Large intestine (tissue), 3 donors: ENCODE measurements at regions not wholly inside any gene's neighbourhood (a gene's known extent, or its start where the extent isn't known, plus 50 kb on each side); places are given as distances from the start of the nearest gene placed in this dataset.

Source experiments
- DNase-seq, 2 donors: peaks; one replicate each; pipeline versions ENCODE4 v3.0.0 to v3.0.0-alpha.2; 2013
- H3K27ac ChIP-seq: one replicate; pipeline ENCODE4 v1.5.1; 2013; ENCODE audit warnings: low read length
- H3K27me3 ChIP-seq: 2 replicates; pipeline ENCODE4 v1.6.1; 2013; ENCODE audit warnings: low read length; ENCODE audit not compliant: control insufficient read depth, insufficient read depth
- H3K36me3 ChIP-seq: 2 replicates; pipeline ENCODE4 v1.6.1; 2013; ENCODE audit warnings: low read length; ENCODE audit not compliant: control insufficient read depth, insufficient read depth
- H3K4me1 ChIP-seq: one replicate; pipeline ENCODE4 v1.6.1; 2013; ENCODE audit warnings: low read length; ENCODE audit not compliant: control insufficient read depth, insufficient read depth
- H3K4me3 ChIP-seq: one replicate; pipeline ENCODE4 v1.5.1; 2013; ENCODE audit warnings: low read length
- H3K9me3 ChIP-seq: one replicate; pipeline ENCODE4 v1.6.1; 2013; ENCODE audit warnings: mild to moderate bottlenecking, low read depth, low read length, moderate library complexity; ENCODE audit not compliant: control insufficient read depth
- WGBS: methylation state at CpG from one replicate; pipeline ENCODE4 v1.1.5; 2013; ENCODE audit warnings: low lambda C conversion rate; ENCODE audit not compliant: insufficient coverage; 5-methylcytosine and 5-hydroxymethylcytosine counted together

- Histone ChIP-seq H3K9me3 (no peaks in the 10 kb centered on the region), H3K36me3 (no peaks in the 10 kb centered on the region), H3K4me1 (no peaks in the 10 kb centered on the region), H3K27ac (no peak overlapping the region), H3K27me3 (no peaks in the 10 kb centered on the region), H3K4me3 (no peak overlapping the region)
- no peak for DNase-seq
- 100% methylated on average over 3 of the region's 6 CpGs for WGBS
Observed at GRCh38 chr10:8986975-8987374, 932.5 kb downstream of the GATA3 start.

GRCh38 chr10:8987712-8988111, 933.2 kb downstream of the GATA3 start:
- Histone ChIP-seq H3K4me1 (no peaks in the 10 kb centered on the region), H3K27me3 (no peaks in the 10 kb centered on the region), H3K27ac (no peak overlapping the region), H3K4me3 (no peak overlapping the region), H3K9me3 (no peaks in the 10 kb centered on the region), H3K36me3 (no peaks in the 10 kb centered on the region)
- no peak for DNase-seq
- 50% methylated on average over 1 of the region's 1 CpG for WGBS

DNA sequence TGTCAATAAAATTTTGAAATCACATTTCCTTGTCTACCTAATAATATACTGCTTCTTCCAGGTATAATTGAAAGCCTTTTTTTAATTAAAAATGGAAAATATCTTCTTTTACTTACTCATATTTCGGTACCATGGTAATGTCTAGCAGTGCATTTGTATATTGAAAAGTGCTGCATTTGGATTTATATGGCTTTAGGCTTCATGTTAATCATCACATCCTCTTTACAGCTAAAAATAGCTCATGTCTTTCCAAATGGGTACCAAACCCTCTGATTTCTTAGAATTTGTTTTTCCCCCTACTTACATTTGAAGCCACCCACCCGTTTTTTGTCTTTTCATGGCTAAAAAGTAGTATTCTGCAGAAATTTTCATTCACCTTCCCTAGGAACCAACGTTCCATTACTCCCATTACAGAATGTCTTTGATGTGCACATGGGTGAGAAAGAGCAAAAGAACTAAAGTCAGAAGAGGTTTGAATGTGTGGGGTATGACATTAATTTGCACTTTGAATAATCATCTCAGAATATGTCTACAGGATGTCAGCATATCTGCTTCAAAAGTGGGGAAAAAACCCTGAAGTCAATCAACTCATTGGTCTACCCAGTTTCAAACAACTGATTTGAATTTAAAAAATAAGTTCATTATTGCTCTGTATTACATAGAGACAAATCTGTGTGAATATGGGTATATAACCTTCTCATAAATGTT, 935.9 kb downstream of the GATA3 start:
- H3K27me3 ChIP-seq: no peaks in the 10 kb centered on the region
- no peaks in the 10 kb centered on the region for H3K36me3 ChIP-seq
- no peaks in the 10 kb centered on the region for H3K4me1 ChIP-seq
- no peaks in the 10 kb centered on the region for H3K9me3 ChIP-seq
- 83% methylated on average over 1 of the region's 3 CpGs for WGBS
- H3K4me3 ChIP-seq: no peak overlapping the region
- H3K27ac ChIP-seq: no peak overlapping the region
- no peak for DNase-seq

DNA sequence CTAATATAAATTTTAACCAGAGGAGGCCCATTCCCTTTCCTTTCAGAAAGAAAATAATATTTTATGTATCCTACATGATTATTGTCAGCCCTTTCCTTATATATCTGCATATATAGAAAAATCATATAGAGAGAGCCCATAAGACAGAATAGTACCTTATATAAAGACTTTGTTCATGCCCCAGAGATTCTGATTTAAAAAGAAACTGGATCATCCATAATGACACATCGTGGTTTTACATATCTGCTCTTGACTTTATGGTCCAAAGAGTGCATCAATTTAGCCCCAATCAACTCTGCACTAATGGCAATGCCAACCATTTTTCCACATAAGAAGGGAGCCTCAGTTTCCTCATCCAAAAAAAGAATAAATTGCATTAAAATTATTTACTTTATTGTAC, 937.5 kb downstream of the GATA3 start:
- Histone ChIP-seq H3K4me3 (no peak overlapping the region), H3K4me1 (no peaks in the 10 kb centered on the region), H3K27me3 (no peaks in the 10 kb centered on the region), H3K36me3 (no peaks in the 10 kb centered on the region), H3K9me3 (no peaks in the 10 kb centered on the region), H3K27ac (no peak overlapping the region)
- DNase-seq: no peak
- 83% methylated on average over 1 of the region's 1 CpG for WGBS

DNA sequence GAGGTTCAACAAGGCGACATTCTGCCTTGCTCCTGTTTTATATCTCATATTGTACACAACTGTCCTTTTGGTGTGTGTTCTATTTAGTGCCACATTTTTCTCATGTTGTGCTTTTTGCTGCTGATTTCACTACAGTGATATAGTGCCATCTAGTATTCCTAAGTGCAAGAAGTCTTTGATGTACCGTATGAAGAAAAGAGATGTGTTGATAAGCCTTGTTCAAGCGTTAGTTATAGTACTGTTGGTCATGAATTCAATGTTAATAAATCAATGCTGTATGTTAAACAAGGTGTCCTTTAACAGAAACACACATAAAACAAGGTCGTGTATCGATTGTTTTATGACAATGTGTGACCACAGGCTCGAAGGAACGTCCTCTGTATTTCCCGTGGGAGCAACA, 939.4 kb downstream of the GATA3 start:
- no peaks in the 10 kb centered on the region for H3K4me1 ChIP-seq
- no peak overlapping the region for H3K4me3 ChIP-seq
- no peak overlapping the region for H3K27ac ChIP-seq
- no peaks in the 10 kb centered on the region for H3K9me3 ChIP-seq
- no peaks in the 10 kb centered on the region for H3K36me3 ChIP-seq
- no peaks in the 10 kb centered on the region for H3K27me3 ChIP-seq
- WGBS: 74% methylated on average over 3 of the region's 8 CpGs
- DNase-seq: no peak

DNA sequence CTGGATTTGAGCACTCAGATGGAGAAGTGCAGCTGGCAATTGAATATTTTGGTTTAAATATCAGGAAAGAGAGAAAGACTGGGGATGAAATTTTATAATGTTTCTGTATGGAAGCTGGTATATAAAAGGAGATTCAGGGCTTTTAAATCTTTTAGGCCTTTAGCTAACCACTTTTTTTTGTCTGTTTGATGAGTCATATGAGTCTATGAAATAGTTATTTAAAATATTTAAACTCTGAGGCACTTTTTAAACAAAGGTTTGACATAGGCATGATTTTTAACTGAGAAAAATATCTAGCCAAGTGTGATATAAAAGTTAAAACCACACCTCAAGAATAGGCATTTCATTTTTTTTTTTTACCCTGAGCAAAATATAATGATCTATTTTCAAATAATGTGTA, 944.3 kb downstream of the GATA3 start:
- Histone ChIP-seq H3K9me3 (no peaks in the 10 kb centered on the region), H3K4me1 (no peaks in the 10 kb centered on the region), H3K4me3 (no peak overlapping the region), H3K27ac (no peak overlapping the region), H3K36me3 (no peaks in the 10 kb centered on the region), H3K27me3 (no peaks in the 10 kb centered on the region)
- DNase-seq: no peak

- DNase-seq: no peak
- 96% methylated on average over 4 of the region's 4 CpGs for WGBS
- Histone ChIP-seq H3K36me3 (no peaks in the 10 kb centered on the region), H3K4me3 (no peak overlapping the region), H3K9me3 (no peaks in the 10 kb centered on the region), H3K4me1 (no peaks in the 10 kb centered on the region), H3K27me3 (no peaks in the 10 kb centered on the region), H3K27ac (no peak overlapping the region)
Observed at GRCh38 chr10:9003122-9003521, 948.6 kb downstream of the GATA3 start.

DNA sequence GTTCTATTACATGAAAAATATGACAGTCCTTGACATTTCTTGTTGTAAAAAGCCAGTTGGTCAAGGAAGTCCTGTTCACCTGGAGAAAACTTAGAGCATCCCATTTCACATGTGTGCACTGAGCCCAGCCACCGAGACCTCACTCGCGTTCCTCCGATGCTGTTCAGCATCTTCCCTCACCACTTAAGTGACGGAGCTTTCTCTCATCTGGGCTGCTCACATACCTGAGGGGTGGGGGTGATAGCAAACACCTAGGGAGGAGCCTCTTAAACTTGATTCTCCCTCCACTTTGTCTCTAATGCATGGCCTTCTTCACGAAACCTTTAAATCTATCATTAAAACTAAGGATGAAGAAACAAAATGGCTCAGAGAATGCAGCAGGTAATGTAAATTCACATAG, 950.2 kb downstream of the GATA3 start:
- DNase-seq: no peak
- no peak overlapping the region for H3K27ac ChIP-seq
- H3K4me1 ChIP-seq: no peaks in the 10 kb centered on the region
- 67% methylated on average over 1 of the region's 6 CpGs for WGBS
- no peaks in the 10 kb centered on the region for H3K9me3 ChIP-seq
- no peaks in the 10 kb centered on the region for H3K27me3 ChIP-seq
- no peak overlapping the region for H3K4me3 ChIP-seq
- H3K36me3 ChIP-seq: no peaks in the 10 kb centered on the region

- WGBS: 93% methylated on average over 2 of the region's 9 CpGs
- DNase-seq: no peak
Observed at GRCh38 chr10:9009505-9009904, 955.0 kb downstream of the GATA3 start.

GRCh38 chr10:9010093-9010492, 955.6 kb downstream of the GATA3 start:
- no peak for DNase-seq
- H3K4me3 ChIP-seq: no peak overlapping the region
- H3K27ac ChIP-seq: no peak overlapping the region
- H3K4me1 ChIP-seq: no peaks in the 10 kb centered on the region
- WGBS: no CpG with 5 or more reads among the region's 1 CpG
- no peaks in the 10 kb centered on the region for H3K27me3 ChIP-seq
- no peaks in the 10 kb centered on the region for H3K9me3 ChIP-seq
- H3K36me3 ChIP-seq: no peaks in the 10 kb centered on the region

More at GRCh38 chr10:9009505-9009904, 955.0 kb downstream of the GATA3 start:
- Histone ChIP-seq H3K9me3 (no peaks in the 10 kb centered on the region), H3K4me1 (no peaks in the 10 kb centered on the region), H3K36me3 (no peaks in the 10 kb centered on the region), H3K4me3 (no peak overlapping the region), H3K27me3 (no peaks in the 10 kb centered on the region), H3K27ac (no peak overlapping the region)

- Histone ChIP-seq H3K9me3 (no peaks in the 10 kb centered on the region), H3K4me3 (no peak overlapping the region), H3K36me3 (no peaks in the 10 kb centered on the region), H3K27ac (no peak overlapping the region), H3K4me1 (no peaks in the 10 kb centered on the region), H3K27me3 (no peaks in the 10 kb centered on the region)
- no peak for DNase-seq
- 57% methylated on average over 1 of the region's 5 CpGs for WGBS
Observed at GRCh38 chr10:9010931-9011670, 956.6 kb downstream of the GATA3 start.
